Urothelium cell line (cell line): ENCODE measurements at regions not wholly inside any gene's neighbourhood (a gene's known extent, or its start where the extent isn't known, plus 50 kb on each side); places are given as distances from the start of the nearest gene placed in this dataset.

Experiments
- DNase-seq: peaks from one replicate; pipeline ENCODE4 v3.0.0; 2011; ENCODE audit warnings: low spot score, mixed read lengths
- FAIRE-seq: peaks from 2 replicates; lab custom pipeline; 2011; peaks lifted over from hg19 to GRCh38; lab: Jason Lieb, UNC

- no peak for FAIRE-seq
- no peak for DNase-seq
Observed at GRCh38 chr14:86613126-86613525, 1083.2 kb downstream of the FLRT2 start.

GRCh38 chr14:86604561-86604960 lies 1074.6 kb downstream of the FLRT2 start:
- DNase-seq (peak; percentile 10), FAIRE-seq (no peak)

- FAIRE-seq: no peak
- no peak for DNase-seq
Observed at GRCh38 chr14:86602263-86602662, 1072.3 kb downstream of the FLRT2 start.

GRCh38 chr14:86601813-86602212 lies 1071.9 kb downstream of the FLRT2 start:
- FAIRE-seq: no peak
- DNase-seq: no peak

DNA sequence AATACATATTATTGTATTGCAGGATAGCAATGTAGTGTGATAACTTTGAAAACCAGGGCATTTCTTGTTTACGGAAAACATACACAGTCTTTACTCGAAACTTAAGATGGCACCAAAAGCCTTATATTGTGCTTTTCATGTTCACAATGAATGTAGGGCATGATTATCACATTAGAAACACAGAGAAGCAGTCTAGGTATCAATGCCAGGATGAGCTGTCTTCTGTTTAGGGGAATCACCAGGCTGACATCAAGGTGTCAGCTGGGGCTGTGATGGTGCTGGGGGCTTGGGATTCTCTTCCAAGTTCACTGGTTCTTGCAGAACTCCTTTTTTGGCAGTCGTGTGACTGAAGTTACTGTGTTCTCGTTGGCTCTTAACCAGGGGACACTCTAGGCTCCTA lies 1067.3 kb downstream of the FLRT2 start:
- FAIRE-seq (no peak), DNase-seq (no peak)

GRCh38 chr14:86596024-86596423 lies 1066.1 kb downstream of the FLRT2 start:
- DNase-seq (no peak), FAIRE-seq (no peak)

DNA sequence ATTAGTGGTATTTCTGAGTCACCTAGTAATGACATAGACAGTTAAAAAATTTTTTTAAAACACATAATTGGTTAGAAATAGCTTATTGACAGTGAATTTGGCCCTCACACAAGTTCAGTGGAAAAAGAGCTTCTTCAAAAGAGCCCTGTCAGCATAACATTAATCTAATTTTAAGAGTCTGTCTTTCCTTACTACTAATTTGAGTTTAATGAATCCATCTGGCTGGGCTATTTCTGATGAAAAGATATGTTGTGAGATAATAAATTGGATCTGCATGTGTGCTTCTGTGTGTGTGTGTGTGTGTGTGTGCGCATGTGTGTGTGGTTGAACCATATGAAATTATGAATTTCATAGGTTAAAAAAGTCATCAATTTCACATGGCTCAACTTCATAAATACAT lies 1045.2 kb downstream of the FLRT2 start:
- no peak for DNase-seq
- no peak for FAIRE-seq

- FAIRE-seq (no peak), DNase-seq (no peak)
Observed at GRCh38 chr14:86574778-86575129, 1044.8 kb downstream of the FLRT2 start.

- DNase-seq: peak; percentile 49
- no peak for FAIRE-seq
Observed at GRCh38 chr14:86574051-86574777, 1044.3 kb downstream of the FLRT2 start.

DNA sequence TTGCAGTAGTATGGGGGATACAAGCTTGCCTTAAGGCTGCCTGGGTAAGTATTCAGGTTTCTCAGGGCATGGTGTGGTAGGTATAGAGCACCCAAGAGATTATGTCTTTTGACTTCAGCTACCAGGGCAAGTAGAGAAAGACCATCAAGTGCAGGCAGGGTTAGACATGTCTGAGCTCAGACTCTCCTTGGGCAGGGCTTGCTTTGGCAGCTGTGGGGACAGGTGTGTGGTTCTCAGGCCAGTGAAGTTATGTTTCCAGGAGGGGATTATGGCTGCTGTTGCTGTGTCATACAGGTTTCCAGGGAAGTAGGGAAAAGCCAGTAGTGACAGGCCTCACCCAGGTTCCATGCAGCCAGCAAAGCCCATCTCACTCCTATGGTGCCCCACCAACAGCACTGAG lies 1040.4 kb downstream of the FLRT2 start:
- DNase-seq (no peak), FAIRE-seq (no peak)

DNA sequence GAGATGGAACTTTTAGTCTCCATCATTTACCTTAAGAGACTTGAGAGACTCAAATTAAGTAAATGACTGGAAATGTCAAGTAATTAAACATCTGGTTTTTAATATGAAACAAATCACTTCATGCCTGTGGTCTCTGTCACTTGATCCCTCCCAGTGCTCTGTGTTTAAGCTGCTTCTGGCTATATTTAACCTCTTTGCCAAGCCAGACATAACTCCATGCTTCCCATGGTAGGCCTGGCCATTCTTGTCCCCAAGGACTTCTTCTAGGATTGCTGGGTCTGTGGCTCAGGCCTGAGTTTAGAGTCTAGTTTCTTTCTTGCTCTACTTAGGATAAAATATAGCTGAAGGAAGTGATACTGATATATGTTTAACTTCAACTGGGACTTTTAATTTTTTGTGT lies 1013.6 kb downstream of the FLRT2 start:
- DNase-seq (no peak), FAIRE-seq (no peak)

DNA sequence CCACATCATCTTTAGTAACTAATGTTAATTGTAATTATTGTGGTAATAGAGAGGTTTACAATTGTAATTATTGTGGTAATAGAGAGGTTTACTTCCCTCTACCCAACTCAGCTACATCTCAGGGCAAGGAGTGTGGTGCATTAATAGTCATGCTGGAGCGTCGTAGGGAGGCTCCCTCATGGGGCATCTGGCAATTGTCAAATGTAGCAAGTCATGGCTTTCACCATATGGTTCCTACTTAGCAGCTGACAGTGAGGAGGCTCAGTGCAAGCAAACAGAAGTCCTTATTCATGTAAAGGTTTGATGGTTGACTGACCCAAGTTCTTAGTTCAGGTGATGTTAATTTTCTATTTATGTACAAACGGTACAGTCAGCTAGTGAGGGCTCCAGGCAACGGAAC lies 1012.0 kb downstream of the FLRT2 start:
- DNase-seq: no peak
- FAIRE-seq: no peak

DNA sequence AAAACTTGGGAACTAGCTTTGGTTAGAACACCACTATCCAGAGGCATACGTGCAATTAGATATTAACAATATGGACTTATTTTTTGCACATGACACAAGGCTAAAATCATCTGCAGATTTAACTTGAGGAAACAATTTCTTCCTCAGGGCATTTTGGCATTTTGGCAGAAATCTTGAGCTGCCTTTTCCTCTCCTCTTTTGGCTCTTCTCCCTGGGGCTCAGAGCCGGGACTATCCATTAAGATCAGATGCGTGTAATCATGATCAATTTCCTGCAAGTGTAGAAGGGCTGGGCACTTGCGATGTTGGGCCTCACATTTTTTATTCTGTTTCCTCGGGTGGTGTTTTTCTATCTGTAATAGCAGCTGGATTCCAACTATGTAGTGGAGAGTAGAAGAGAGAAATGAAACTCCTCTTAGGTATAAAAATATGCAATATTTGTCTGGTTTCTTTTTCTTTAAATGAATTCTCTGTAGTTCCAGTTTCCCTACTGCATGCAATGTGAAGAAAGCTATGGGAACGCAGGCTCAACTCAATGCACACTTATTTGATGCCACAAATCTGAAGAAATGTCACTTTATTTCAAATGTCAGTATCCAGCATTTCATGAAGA lies 1010.8 kb downstream of the FLRT2 start:
- no peak for FAIRE-seq
- no peak for DNase-seq

DNA sequence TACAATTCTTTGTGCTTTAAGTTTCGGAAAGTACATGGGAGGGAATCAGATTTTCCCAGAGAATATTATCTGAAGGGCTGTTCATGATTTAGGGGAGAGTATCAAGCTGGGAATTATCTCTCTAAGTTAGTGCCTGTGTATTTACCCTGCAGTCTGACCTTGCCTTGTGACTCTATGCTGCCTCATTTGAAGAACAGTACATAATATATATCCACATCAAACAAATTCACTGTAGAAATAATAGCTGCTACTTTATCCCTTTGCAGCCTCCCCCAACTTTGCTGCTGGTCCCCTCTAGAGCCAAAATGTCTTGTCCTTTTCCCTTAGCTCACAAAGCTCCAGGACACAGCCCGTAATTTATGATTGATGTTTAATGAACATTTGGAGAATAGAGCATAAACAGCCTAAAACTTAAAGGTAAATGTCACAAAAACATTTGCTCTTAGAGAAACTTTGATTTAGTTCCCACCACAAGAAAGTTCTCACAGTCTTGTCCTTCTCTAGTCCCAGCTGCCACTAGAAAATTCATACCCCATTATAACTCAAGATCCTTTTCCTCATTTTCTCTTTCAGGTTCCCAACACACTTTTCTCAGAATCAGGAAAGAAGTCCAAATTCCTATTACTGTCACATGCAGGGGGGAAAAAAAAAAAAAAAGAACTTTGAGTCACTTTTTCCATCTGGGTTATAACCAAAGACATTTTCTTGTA lies 1009.6 kb downstream of the FLRT2 start:
- FAIRE-seq (no peak), DNase-seq (no peak)

- no peak for FAIRE-seq
- no peak for DNase-seq
Observed at GRCh38 chr14:86533834-86534233, 1003.9 kb downstream of the FLRT2 start.

DNA sequence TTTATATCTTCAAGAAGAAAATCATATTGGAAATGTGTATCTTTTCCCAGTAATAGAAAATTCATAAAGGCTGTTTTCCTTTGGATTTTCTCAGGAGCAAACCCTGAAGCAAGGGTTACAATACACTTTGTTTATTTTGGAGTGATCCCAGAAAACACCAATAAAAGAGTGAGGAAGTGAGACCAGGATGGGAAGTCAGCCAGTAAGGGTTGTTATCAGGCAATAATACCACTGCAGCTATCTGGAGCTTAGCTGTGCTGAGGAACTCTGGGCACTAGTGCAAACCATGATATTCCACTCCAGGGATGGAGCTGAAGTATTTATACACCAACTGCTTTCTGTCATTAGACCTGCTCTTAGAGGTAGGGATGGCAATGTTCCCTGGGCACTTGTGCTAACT lies 1002.3 kb downstream of the FLRT2 start:
- FAIRE-seq: no peak
- no peak for DNase-seq

- DNase-seq (no peak), FAIRE-seq (no peak)
Observed at GRCh38 chr14:86530457-86530856, 1000.5 kb downstream of the FLRT2 start.

DNA sequence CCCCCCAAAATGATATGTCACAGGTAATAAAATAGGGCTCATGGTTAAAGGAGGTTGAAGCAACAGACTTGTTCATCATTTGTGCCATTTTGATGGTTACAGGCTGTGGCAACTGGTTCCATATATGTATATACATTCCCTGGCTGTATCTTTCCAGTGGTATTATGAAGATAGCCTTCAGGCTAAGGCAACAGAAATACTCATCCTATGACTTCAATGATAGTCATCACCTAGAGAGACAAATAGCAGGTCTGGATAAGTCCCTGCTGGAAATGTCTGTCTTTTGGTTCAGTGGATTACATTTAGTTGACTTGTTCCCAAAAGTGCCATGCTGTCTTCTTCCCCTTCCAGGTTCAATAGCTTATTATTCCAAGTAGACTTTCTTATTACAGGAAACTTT lies 997.4 kb downstream of the FLRT2 start:
- FAIRE-seq: no peak
- DNase-seq: no peak

- FAIRE-seq (no peak), DNase-seq (no peak)
Observed at GRCh38 chr14:86525673-86526072, 995.7 kb downstream of the FLRT2 start.

DNA sequence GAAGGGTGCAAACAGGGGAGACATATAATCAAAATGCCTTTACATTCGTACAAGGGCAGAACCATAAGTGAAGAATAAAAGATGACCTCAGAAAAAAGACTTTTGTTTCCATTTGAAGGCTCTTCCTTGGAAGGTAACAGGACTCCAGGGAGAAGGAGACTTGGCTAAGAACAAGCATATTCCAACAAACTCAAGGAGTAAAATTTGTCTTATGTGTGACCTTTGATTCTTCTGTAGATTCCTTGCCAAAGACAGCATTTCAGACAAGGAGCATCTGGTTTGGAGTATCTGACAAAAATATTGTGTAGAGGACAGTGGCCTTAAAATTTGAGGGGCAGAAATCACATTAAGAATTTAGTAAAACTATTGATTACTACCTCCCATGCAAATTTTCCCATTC lies 991.9 kb downstream of the FLRT2 start:
- DNase-seq (no peak), FAIRE-seq (no peak)

DNA sequence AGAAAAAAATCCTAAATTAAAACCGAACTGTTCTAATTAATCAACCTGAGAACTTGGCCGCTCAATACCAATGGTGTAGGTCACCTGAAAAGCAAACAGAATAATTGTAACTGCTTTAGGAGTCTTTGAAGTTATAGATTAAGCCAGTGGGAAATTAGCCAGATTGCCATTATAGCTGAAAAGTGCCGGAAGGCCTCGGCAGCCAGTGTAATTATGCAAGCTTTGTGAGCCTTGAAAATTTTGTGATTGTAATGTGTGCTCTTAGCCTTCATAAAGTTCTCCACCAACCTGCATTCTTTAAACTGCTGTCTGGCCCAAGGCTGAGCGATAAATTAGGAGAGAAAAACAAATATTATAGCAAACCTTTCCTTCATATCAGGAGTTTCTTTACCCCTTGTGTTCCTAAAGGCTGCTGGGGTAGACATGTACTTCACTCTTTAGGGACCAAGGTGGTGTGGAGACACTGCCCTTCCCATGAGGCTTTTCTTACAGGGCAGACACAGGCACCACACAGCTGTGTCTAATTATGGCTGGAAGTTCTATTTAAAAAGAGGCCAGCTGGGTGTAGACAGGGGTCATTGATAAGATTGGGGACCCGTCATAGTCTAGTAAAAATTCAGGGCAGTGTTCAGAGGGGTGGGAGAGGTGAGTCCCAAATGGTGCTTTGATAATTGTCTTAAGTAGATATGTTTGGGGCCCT lies 991.2 kb downstream of the FLRT2 start:
- DNase-seq (no peak), FAIRE-seq (no peak)

- no peak for DNase-seq
- no peak for FAIRE-seq
Observed at GRCh38 chr14:86518298-86518697, 988.4 kb downstream of the FLRT2 start.
